Mesenchymal stem cell (in vitro differentiated cells and primary cell): ENCODE measurements at regions not wholly inside any gene's neighbourhood (a gene's known extent, or its start where the extent isn't known, plus 50 kb on each side); places are given as distances from the start of the nearest gene placed in this dataset.

ENCODE experiments used
- DNase-seq: peaks from one replicate; pipeline ENCODE4 v3.0.0-alpha.2; 2013
- H2AFZ ChIP-seq: one replicate; pipeline ENCODE4 v1.6.1; 2013; ENCODE audit warnings: low read depth, mild to moderate bottlenecking, control low read depth, inconsistent platforms, low read length, moderate library complexity
- H2AK5ac ChIP-seq: 2 replicates; pipeline ENCODE4 v1.6.1; 2013; ENCODE audit warnings: low read length, moderate library complexity, mild to moderate bottlenecking, inconsistent platforms; ENCODE audit not compliant: severe bottlenecking
- H2BK120ac ChIP-seq: one replicate; pipeline ENCODE4 v1.6.1; 2013; ENCODE audit warnings: low read depth, mild to moderate bottlenecking, inconsistent platforms, low read length, moderate library complexity
- H2BK12ac ChIP-seq, 2 experiments: one replicate each; pipeline ENCODE4 v1.6.1; 2013; ENCODE audit warnings: inconsistent platforms in 2 of 2, low read length in 2 of 2, mild to moderate bottlenecking in 2 of 2, moderate library complexity in 2 of 2, control low read depth in 1 of 2
- H2BK15ac ChIP-seq: one replicate; pipeline ENCODE4 v1.6.1; 2013; ENCODE audit warnings: mild to moderate bottlenecking, low read depth, inconsistent platforms; ENCODE audit not compliant: poor library complexity, severe bottlenecking
- H2BK5ac ChIP-seq: 2 replicates; pipeline ENCODE4 v1.6.1; 2013; ENCODE audit warnings: low read depth, mild to moderate bottlenecking, low read length, control low read depth, inconsistent platforms; ENCODE audit not compliant: poor library complexity, severe bottlenecking
- H3K14ac ChIP-seq, 2 experiments: one replicate each; pipeline ENCODE4 v1.6.1; 2013; ENCODE audit warnings: inconsistent platforms in 2 of 2, low read length in 2 of 2, control low read depth in 1 of 2, mild to moderate bottlenecking in 1 of 2, moderate library complexity in 1 of 2
- H3K18ac ChIP-seq, 2 experiments: one replicate each; pipeline ENCODE4 v1.6.1; 2013; ENCODE audit warnings: inconsistent platforms in 2 of 2, low read length in 2 of 2, control low read depth in 1 of 2, low read depth in 1 of 2, mild to moderate bottlenecking in 1 of 2
- H3K23ac ChIP-seq, 2 experiments: one replicate each; pipeline ENCODE4 v1.6.1; 2013; ENCODE audit warnings: inconsistent platforms in 2 of 2, low read length in 2 of 2, mild to moderate bottlenecking in 2 of 2, moderate library complexity in 2 of 2, control low read depth in 1 of 2
- H3K27ac ChIP-seq: 2 replicates; pipeline ENCODE4 v1.5.1; 2013; ENCODE audit warnings: mild to moderate bottlenecking, moderate library complexity, low read length, control low read depth, inconsistent platforms; ENCODE audit not compliant: poor library complexity, severe bottlenecking
- H3K27me3 ChIP-seq, 2 experiments: 2 replicates each; pipeline versions ENCODE4 v1.6.1 to v1.7.0; 2013; ENCODE audit warnings: low read length in 2 of 2, mild to moderate bottlenecking in 2 of 2, moderate library complexity in 2 of 2, control low read depth in 1 of 2, inconsistent platforms in 1 of 2; ENCODE audit not compliant: control insufficient read depth in 1 of 2, insufficient read depth in 1 of 2
- H3K36me3 ChIP-seq, 2 experiments: 2 replicates each; pipeline versions ENCODE4 v1.6.1 to v1.7.0; 2013; ENCODE audit warnings: low read length in 2 of 2, control low read depth in 1 of 2, inconsistent platforms in 1 of 2, low read depth in 1 of 2, mild to moderate bottlenecking in 1 of 2; ENCODE audit not compliant: insufficient read depth in 2 of 2, control insufficient read depth in 1 of 2
- H3K4ac ChIP-seq, 2 experiments: one replicate each; pipeline ENCODE4 v1.6.1; 2013; ENCODE audit warnings: inconsistent platforms in 2 of 2, low read length in 2 of 2, mild to moderate bottlenecking in 2 of 2, moderate library complexity in 2 of 2, control low read depth in 1 of 2, low read depth in 1 of 2
- H3K4me1 ChIP-seq: 2 replicates; pipeline ENCODE4 v1.6.1; 2013; ENCODE audit warnings: low read depth, low read length, control low read depth; ENCODE audit not compliant: control insufficient read depth, insufficient read depth
- H3K4me2 ChIP-seq: 2 replicates; pipeline ENCODE4 v1.6.1; 2013; ENCODE audit warnings: low read length, mild to moderate bottlenecking, inconsistent platforms; ENCODE audit not compliant: poor library complexity, severe bottlenecking
- H3K4me3 ChIP-seq, 2 experiments: 2 replicates each; pipeline versions ENCODE4 v1.5.1 to v1.7.0; 2013; ENCODE audit warnings: low read length in 2 of 2, mild to moderate bottlenecking in 2 of 2, control low read depth in 1 of 2, low read depth in 1 of 2; ENCODE audit not compliant: insufficient read depth in 1 of 2
- H3K79me1 ChIP-seq: replicated peaks from 2 replicates; pipeline ENCODE4 v1.6.1; 2013; ENCODE audit warnings: mild to moderate bottlenecking, control low read depth, low read length, inconsistent platforms; ENCODE audit not compliant: poor library complexity, severe bottlenecking
- H3K9ac ChIP-seq: 2 replicates; pipeline ENCODE4 v1.7.0; 2013; ENCODE audit warnings: mild to moderate bottlenecking, low read length, moderate library complexity
- H3K9me3 ChIP-seq: 2 replicates; pipeline ENCODE4 v1.7.0; 2013; ENCODE audit warnings: mild to moderate bottlenecking, low read length; ENCODE audit not compliant: control insufficient read depth
- H4K8ac ChIP-seq: one replicate; pipeline ENCODE4 v1.6.1; 2013; ENCODE audit warnings: inconsistent platforms, mild to moderate bottlenecking, low read length, moderate library complexity
- H4K91ac ChIP-seq: one replicate; pipeline ENCODE4 v1.6.1; 2013; ENCODE audit warnings: mild to moderate bottlenecking, low read length, inconsistent platforms
- WGBS: methylation state at CpG from one replicate; pipeline ENCODE4 v1.1.7; 2013; ENCODE audit warnings: mixed read lengths; 5-methylcytosine and 5-hydroxymethylcytosine counted together

- H4K8ac ChIP-seq: no peak overlapping the region
- H3K36me3 ChIP-seq: no peaks in the 10 kb centered on the region
- H3K18ac ChIP-seq: no peak overlapping the region
- H3K27ac ChIP-seq: no peak overlapping the region
- H3K4me1 ChIP-seq: no peaks in the 10 kb centered on the region
- no peaks in the 10 kb centered on the region for H3K79me1 ChIP-seq
- no peak overlapping the region for H3K9ac ChIP-seq
- no peaks in the 10 kb centered on the region for H3K9me3 ChIP-seq
- H2BK5ac ChIP-seq: no peak overlapping the region
- H3K4me2 ChIP-seq: no peak overlapping the region
- WGBS: 80% methylated on average over 2 of the region's 4 CpGs
- no peak overlapping the region for H2BK120ac ChIP-seq
- no peak overlapping the region for H2BK15ac ChIP-seq
- no peak overlapping the region for H2BK12ac ChIP-seq
- no peak overlapping the region for H2AFZ ChIP-seq
- H3K4ac ChIP-seq: no peak overlapping the region
- H3K4me3 ChIP-seq: no peak overlapping the region
- no peak for DNase-seq
- no peaks in the 10 kb centered on the region for H3K27me3 ChIP-seq
- H2AK5ac ChIP-seq: no peak overlapping the region
- no peak overlapping the region for H4K91ac ChIP-seq
- H3K23ac ChIP-seq: no peak overlapping the region
- H3K14ac ChIP-seq: no peak overlapping the region
Measured at GRCh38 chr7:19307554-19307953, 162.3 kb upstream of the FERD3L start.

- H2BK5ac ChIP-seq: no peak overlapping the region
- no peak overlapping the region for H4K91ac ChIP-seq
- H3K9ac ChIP-seq: no peak overlapping the region
- H3K14ac ChIP-seq: no peak overlapping the region
- H2BK120ac ChIP-seq: no peak overlapping the region
- no peak overlapping the region for H2AK5ac ChIP-seq
- no peak overlapping the region for H2BK15ac ChIP-seq
- H3K36me3 ChIP-seq: no peaks in the 10 kb centered on the region
- no peak overlapping the region for H3K4ac ChIP-seq
- no peaks in the 10 kb centered on the region for H3K79me1 ChIP-seq
- no peaks in the 10 kb centered on the region for H3K9me3 ChIP-seq
- H2AFZ ChIP-seq: no peak overlapping the region
- DNase-seq: no peak
- H3K18ac ChIP-seq: no peak overlapping the region
- H3K4me2 ChIP-seq: no peak overlapping the region
- H4K8ac ChIP-seq: no peak overlapping the region
- H3K23ac ChIP-seq: no peak overlapping the region
- no peaks in the 10 kb centered on the region for H3K27me3 ChIP-seq
- H3K4me1 ChIP-seq: no peaks in the 10 kb centered on the region
- H2BK12ac ChIP-seq: no peak overlapping the region
- no peak overlapping the region for H3K4me3 ChIP-seq
- no peak overlapping the region for H3K27ac ChIP-seq
- 95% methylated on average over 1 of the region's 2 CpGs for WGBS
Measured at GRCh38 chr7:19305698-19306097, 160.5 kb upstream of the FERD3L start.

GRCh38 chr7:19304086-19304485 is 158.9 kb upstream of the FERD3L start:
- H2BK15ac ChIP-seq: no peak overlapping the region
- H2AK5ac ChIP-seq: no peak overlapping the region
- H3K4ac ChIP-seq: no peak overlapping the region
- no peak for DNase-seq
- no peaks in the 10 kb centered on the region for H3K79me1 ChIP-seq
- no peaks in the 10 kb centered on the region for H3K36me3 ChIP-seq
- H4K91ac ChIP-seq: no peak overlapping the region
- H3K27ac ChIP-seq: no peak overlapping the region
- H2BK12ac ChIP-seq: no peak overlapping the region
- H2BK120ac ChIP-seq: no peak overlapping the region
- H3K9ac ChIP-seq: no peak overlapping the region
- H4K8ac ChIP-seq: no peak overlapping the region
- no peaks in the 10 kb centered on the region for H3K4me1 ChIP-seq
- no peak overlapping the region for H3K18ac ChIP-seq
- no peak overlapping the region for H2BK5ac ChIP-seq
- H3K23ac ChIP-seq: no peak overlapping the region
- H3K4me3 ChIP-seq: no peak overlapping the region
- H3K27me3 ChIP-seq: no peaks in the 10 kb centered on the region
- no peak overlapping the region for H2AFZ ChIP-seq
- WGBS: 93% methylated on average over 1 of the region's 4 CpGs
- H3K4me2 ChIP-seq: no peak overlapping the region
- no peak overlapping the region for H3K14ac ChIP-seq
- no peaks in the 10 kb centered on the region for H3K9me3 ChIP-seq

GRCh38 chr7:19302731-19303130 is 157.5 kb upstream of the FERD3L start:
- Histone ChIP-seq H2AK5ac (no peak overlapping the region), H3K23ac (no peak overlapping the region), H2BK120ac (no peak overlapping the region), H3K18ac (no peak overlapping the region), H2AFZ (no peak overlapping the region), H3K9me3 (no peaks in the 10 kb centered on the region), H3K36me3 (no peaks in the 10 kb centered on the region), H2BK12ac (no peak overlapping the region), H4K91ac (no peak overlapping the region), H2BK15ac (no peak overlapping the region), H3K9ac (no peak overlapping the region), H3K4me2 (no peak overlapping the region), H4K8ac (no peak overlapping the region), H3K4me3 (no peak overlapping the region), H3K4ac (no peak overlapping the region), H3K14ac (no peak overlapping the region), H2BK5ac (no peak overlapping the region), H3K27me3 (no peaks in the 10 kb centered on the region), H3K27ac (no peak overlapping the region), H3K79me1 (no peaks in the 10 kb centered on the region), H3K4me1 (no peaks in the 10 kb centered on the region)
- 80% methylated on average over 1 of the region's 1 CpG for WGBS
- DNase-seq: no peak
